ENCODE measurements at regions not wholly inside any gene's neighbourhood (a gene's known extent, or its start where the extent isn't known, plus 50 kb on each side); places are given as distances from the start of the nearest gene placed in this dataset.

DNA sequence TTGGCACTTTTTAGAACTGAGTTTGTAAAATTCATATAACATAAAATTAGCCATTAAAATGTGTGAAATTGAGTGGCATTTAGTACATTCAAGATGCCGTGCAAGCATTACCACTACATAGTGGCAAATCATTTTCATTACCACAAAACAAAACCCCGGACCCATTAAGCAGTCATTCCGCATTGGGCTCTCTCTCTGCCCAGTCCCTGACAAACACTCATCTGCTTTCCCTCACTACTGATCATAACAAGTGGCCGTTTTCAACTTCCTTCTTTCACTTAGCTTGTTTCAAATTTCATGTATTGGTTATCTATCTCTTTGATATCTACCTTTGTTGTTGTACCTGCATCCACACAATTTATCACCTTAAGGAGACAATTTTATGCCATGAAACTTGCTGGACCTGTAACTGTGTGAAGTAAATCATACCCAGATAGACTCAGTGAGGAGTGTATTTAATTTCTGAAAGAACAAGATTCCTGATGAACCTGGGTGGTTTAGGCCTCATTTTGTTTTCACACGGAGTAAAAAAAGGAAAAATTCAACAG is 202.1 kb downstream of the OR13H1 start:
- FAIRE-seq, result no peak
- no peak for DNase-seq (ENCODE audit: insufficient read length, low spot score)
- TF ChIP-seq CTCF (IDR thresholded peaks at IDR 0.05; ENCODE audit: insufficient read depth, missing control alignments), result no peak

DNA sequence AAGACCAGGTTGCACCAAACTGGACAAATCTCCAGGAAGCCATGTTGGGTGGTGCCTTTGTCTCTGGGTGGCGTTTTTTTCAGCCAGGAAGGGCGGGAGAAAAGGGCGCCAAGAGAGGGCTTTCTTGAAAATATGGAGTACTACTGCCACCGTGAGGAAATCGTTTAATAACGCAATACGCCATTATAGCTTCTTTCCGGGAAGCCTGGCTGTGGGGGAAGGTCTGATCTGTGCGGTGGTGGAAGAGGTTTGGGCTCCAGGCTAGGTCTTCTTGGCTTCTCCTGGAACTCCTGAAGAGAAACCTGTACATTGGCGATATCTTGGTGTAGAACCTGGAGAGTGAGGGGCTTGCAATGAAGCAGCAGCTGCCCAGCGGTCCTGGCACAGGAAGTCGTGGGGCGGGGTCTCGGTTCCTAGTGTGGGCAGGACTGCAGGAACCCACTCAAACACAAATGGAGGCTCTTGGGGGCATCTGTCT is 202.7 kb downstream of the OR13H1 start:
- DNase-seq (ENCODE audit: insufficient read length, low spot score) (no peak), FAIRE-seq (peak; percentile 69)
- TF ChIP-seq CTCF (IDR thresholded peaks at IDR 0.05; ENCODE audit: insufficient read depth, missing control alignments), result no peak

DNA sequence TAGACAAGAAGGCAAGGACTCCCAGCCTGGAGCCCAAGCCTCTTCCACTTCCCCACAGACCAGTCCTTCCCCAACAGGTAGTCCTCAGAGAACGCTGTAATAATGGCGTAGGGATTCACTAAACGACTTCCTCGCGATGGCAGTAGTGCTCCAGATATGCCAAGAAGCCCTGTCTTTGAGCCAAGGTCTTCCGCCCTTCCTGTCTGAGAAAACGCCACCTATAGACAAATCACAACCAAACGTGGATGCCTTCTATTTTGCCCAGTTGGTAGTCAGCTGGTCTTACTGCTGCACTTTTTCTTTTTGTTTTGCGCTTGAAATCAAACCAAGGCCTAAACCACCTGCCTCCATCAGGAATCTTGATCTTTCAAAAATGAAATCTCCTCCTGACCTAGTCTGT is 203.3 kb downstream of the OR13H1 start:
- DNase-seq (ENCODE audit: insufficient read length, low spot score) (peak; percentile 19), FAIRE-seq (no peak)
- TF ChIP-seq CTCF (IDR thresholded peaks at IDR 0.05; ENCODE audit: insufficient read depth, missing control alignments), result no peak

DNA sequence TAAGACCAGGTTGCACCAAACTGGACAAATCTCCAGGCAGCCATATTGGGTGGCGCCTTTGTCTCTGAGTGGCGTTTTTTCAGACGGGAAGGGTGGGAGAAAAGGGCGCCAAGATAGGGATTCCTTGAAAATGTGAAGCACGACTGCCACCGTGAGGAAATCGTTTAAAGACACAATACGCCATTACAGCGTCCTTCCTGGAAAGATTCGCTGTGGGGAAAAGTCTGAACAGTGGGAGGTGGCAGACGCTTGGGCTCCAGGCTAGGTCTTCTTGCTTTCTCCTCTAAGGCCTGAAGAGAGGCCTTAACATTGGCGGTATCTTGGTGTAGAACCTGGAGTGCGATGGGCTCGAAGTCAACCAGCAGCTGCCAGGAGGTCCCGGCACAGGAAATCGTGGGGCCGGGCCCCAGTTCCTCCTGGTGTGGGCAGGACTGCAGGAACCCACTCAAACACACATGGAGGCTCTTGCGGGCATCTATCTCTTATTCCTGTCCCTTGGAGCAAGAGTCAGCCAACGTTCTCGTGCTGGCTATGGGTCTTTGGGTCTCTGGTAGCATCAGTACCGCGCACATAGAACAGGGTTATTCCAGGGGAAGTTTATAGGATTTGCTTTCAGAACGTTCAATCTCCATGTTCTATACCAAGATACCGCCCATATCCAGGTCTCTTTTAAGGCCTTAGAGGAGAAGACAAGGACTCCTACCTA is 208.8 kb downstream of the OR13H1 start:
- no peak for FAIRE-seq
- no peak for TF ChIP-seq CTCF (IDR thresholded peaks at IDR 0.05; ENCODE audit: insufficient read depth, missing control alignments)
- DNase-seq (ENCODE audit: insufficient read length, low spot score), result no peak

- FAIRE-seq, result no peak
- no peak for TF ChIP-seq CTCF (IDR thresholded peaks at IDR 0.05; ENCODE audit: insufficient read depth, missing control alignments)
- DNase-seq (ENCODE audit: insufficient read length, low spot score), result no peak
Observed at GRCh38 chrX:131762802-131763234, 218.9 kb downstream of the OR13H1 start.

GRCh38 chrX:131763674-131764073 is 219.8 kb downstream of the OR13H1 start:
- TF ChIP-seq CTCF (IDR thresholded peaks at IDR 0.05; ENCODE audit: insufficient read depth, missing control alignments), result no peak
- DNase-seq (ENCODE audit: insufficient read length, low spot score) (no peak), FAIRE-seq (no peak)

- no peak for FAIRE-seq
- DNase-seq (ENCODE audit: insufficient read length, low spot score), result no peak
- TF ChIP-seq CTCF (IDR thresholded peaks at IDR 0.05; ENCODE audit: insufficient read depth, missing control alignments), result no peak
Observed at GRCh38 chrX:131764216-131764615, 220.3 kb downstream of the OR13H1 start.
